NCI-H2227 (cell line): ENCODE measurements at regions not wholly inside any gene's neighbourhood (a gene's known extent, or its start where the extent isn't known, plus 50 kb on each side); places are given as distances from the start of the nearest gene placed in this dataset.
"Not testable (repeated sequence)": the region's sequence is repeated elsewhere in the genome, so short reads cannot be mapped to it uniquely, and the experiment has no call there.

Experiments used
- DNase-seq: peaks from one replicate; lab custom pipeline; 2025; ENCODE audit not compliant: unreplicated experiment; lab: John Stamatoyannopoulos, UW

DNA sequence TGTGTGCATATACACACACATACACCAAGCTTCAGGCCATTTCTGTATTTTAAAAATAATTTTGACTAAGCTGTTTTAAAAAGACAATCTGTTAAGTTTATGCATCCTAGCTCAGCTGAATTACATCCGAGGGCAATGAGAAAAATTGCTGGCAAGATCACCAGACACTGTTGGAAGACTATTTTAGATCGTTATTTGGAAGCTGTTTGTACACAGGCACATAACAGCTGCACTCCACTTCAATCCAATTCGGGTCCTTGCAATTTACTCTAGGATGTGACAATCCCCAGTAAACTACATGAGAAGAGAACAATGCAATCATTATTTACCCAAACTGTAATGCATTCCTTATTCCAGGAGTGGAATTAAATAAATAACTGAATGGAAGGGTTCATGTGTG lies 79.3 kb upstream of the RASA1 start:
- DNase-seq: no peak

GRCh38 chr5:87190041-87190440 lies 77.6 kb upstream of the RASA1 start:
- DNase-seq: no peak

DNA sequence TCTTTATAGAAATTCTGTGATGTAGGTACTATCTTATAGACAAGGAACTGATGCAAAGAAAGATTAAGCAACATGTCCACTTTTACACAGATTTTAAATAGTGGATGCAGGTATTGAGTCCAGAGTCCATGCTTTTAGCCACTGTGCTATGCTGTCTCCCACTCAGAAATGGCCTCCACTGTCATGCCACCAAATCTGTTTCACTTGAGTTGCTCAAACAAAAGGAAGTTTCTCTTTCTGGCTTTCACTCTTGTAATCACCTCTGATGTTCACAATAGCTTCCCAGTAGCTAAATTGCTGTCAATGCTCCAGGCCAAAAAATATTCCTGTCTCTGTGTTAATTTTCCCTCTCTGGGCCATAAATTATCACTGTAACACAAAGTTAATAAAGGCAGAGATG lies 77.0 kb upstream of the RASA1 start:
- no peak for DNase-seq

DNA sequence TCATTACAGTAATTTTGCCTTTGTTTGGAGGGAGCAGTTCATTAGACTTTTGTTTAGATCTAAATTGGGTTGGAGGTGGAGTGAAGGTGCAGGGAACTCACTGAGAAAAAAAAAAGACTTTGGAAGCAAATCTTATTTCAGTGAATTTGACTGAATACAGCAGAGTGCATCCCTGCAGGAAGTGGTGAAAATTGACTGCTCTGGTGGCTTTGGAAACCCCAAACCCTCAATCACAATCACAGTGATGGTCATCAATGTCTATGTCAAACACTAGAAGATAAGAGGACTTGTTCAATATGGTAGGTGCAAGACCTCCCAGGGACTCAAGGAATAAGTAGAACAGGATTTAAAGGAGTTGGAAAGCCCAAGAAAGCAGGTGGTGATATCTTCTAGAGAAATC lies 76.0 kb upstream of the RASA1 start:
- no peak for DNase-seq

DNA sequence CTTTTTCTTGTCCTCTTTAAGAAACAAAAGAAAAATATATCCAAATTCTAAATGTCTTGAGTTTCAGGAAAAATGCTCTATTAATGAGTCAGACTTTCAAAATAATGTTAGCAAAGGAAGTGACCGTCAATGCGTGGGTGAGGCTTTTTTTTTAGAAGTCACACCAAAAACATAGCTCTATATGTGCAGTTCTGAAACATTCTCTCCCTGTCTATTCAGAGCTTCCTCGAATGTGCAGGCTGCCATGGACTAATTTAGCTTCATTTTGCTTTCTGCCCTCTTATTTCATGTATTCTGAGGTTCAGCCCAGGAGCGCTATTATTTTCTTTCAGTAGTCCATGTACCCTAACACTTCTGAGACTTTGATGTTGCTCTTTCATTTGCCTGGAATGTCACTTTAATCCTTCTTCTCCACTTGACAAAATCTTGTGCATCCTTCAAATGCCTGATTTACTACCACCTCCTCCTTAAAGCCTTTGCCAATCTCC lies 72.5 kb upstream of the RASA1 start:
- no peak for DNase-seq

GRCh38 chr5:87195616-87196015 lies 72.1 kb upstream of the RASA1 start:
- DNase-seq: no peak

DNA sequence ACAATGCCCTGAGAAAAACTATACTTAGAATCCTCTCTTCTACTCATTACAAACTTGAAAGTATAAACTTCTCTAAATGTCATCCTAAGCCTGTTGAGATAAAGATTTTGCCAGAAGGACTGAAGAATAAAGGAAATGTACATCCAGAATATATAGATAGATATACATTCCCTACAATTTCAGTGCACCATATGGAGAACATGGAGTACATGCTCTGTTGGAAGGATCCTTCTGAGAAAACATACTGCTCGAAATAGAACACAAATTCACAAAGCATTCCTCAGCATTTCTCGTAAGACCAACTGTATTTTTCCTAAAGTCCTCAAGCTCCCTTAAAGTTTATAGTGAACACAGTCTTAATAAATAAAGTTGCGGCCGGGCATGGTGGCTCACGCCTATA lies 69.7 kb upstream of the RASA1 start:
- DNase-seq: no peak

DNA sequence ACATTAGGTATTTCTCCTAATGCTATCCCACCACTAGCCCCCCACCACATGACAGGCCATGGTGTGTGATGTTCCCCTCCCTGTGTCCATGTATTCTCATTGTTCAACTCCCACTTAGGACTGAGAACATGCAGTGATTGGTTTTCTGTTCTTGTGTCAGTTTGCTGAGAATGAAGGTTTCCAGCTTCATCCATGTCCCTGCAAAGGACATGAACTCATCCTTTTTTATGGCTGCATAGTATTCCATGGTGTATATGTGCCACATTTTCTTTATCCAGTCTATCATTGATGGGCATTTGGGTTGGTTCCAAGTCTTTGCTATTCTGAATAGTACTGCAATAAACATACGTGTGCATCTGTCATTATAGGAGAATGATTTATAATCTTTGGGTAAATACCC lies 68.4 kb upstream of the RASA1 start:
- DNase-seq: not testable (repeated sequence)

DNA sequence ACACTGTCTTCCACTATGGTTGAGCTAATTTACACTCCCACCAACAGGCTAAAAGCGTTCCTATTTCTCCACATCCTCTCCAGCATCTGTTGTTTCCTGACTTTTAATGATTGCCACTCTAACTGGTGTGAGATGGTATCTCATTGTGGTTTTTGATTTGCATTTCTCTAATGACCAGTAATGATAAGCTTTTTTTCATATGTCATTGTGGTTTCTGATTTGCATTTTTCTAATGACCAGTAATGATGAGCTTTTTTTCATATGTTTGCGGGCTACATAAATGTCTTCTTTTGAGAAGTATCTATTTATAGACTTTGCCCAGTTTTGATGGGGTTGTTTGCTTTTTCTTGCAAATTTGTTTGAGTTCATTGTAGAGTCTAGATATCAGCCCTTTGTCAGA lies 68.0 kb upstream of the RASA1 start:
- DNase-seq: not testable (repeated sequence)

DNA sequence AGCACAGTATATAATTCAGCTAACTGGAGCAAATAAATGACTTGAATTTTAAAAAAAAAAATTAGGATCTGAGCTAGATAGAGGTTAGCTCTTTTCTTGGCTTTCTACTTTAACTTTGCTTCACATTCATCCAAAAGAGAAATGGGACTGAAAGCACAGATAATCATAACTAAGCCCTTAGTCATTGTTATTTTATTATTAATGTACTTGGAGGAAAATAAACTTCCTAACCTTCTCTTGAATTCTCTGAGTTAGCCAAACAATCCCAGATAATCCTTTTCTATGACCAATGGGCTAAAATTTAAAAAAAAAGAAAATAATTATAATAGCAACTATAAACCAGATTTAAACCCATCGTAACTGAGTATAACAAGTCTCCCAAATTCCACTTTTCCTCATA lies 57.6 kb upstream of the RASA1 start:
- DNase-seq: no peak

DNA sequence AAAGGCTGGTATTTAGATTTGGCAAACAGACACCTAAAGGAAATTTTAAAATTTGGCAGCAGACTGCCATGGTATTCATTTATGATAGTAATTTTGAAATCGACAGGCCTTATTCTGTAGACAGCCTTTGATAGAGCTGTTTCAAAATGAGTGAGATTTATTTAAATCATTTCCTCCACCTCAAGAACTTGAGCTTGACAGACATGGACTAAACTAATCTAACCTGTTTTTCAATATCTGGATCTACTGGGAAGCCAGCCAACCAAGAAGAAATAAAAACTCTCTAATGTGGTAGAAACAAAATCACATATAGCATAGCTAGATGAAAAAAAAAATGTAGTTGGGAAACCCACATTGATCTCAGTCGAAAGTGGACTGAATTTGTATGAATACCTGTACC lies 56.9 kb upstream of the RASA1 start:
- no peak for DNase-seq

- no peak for DNase-seq
Measured at GRCh38 chr5:87211676-87212075, 56.0 kb upstream of the RASA1 start.

DNA sequence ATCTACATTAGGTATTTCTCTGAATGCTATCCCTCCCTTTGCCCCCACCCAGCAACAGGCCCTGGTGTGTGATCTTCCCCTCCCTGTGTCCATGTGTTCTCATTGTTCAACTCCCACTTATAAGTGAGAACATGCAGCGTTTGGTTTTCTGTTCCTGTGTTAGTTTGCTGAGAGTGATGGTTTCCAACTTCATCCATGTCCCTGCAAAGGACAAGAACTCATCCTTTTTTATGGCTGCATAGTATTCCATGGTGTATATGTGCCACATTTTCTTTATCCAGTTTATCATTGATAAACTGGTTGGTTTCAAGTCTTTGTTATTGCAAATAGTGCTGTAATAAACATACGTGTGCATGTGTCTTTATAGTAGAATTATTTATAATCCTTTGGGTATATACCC lies 55.5 kb upstream of the RASA1 start:
- not testable (repeated sequence) for DNase-seq

- DNase-seq: not testable (repeated sequence)
Measured at GRCh38 chr5:87217480-87217879, 50.2 kb upstream of the RASA1 start.
